Left colon (tissue), 2 donors: ENCODE measurements at regions not wholly inside any gene's neighbourhood (a gene's known extent, or its start where the extent isn't known, plus 50 kb on each side); places are given as distances from the start of the nearest gene placed in this dataset.

Source experiments
- ATAC-seq: fragments of 200-7000 bp; cut with Tn5 transposase; one replicate; pipeline ENCODE4 v1.9.1; 2020; ENCODE audit warnings: mild to moderate bottlenecking, moderate library complexity
- DNase-seq, 2 donors: peaks; one replicate each; pipeline ENCODE4 v3.0.0-alpha.2; 2020
- intact Hi-C, 2 donors: fragments of 100-400 bp; cut with DNase I in 1 of 2; cut with micrococcal nuclease in 1 of 2; formaldehyde crosslinking; loops; one replicate each; pipeline versions ENCODE4 v1.11.2 to v1.14.0; 2022; cut with DNase I, micrococcal nuclease
- donor health status: DM: no; HTN: no; CAD: no.
- donor health status: DM: yes; HTN: yes; CAD: no.

DNA sequence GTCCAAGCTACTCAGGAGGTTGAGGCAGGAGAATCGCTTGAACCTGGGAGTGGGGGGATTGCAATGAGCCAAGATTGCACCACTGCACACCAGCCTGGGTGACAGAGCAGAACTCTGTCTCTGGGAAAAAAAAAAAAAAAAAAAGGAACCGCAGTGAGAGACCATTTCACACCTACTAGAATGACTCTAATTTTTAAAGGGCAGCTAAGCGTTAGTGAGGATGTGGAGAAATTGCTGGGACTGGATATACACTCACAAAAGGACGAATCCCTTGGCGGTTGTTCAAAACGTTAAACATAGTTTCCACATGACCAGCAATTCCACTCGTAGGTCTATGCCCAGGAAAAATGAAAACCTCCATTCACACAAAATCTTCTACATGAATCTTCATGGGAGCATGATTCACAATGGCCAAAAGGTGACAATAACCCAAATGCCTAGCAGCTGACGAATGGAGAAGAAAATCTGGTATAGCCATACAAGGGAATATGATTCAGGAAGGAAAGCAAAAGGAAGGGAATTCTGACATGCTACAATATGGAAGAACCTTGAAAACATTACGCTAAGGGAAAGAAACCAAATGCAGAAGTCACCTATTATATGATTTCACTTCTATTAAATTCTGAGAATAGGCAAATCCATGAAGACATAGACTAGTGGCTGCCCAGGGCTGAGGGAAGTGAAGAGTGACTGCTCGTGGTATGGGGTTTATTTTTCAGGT, 127.0 kb downstream of the CHSY1 start:
- ATAC-seq (no peak), DNase-seq (no peak)
- intact Hi-C loops = no loop called here

DNA sequence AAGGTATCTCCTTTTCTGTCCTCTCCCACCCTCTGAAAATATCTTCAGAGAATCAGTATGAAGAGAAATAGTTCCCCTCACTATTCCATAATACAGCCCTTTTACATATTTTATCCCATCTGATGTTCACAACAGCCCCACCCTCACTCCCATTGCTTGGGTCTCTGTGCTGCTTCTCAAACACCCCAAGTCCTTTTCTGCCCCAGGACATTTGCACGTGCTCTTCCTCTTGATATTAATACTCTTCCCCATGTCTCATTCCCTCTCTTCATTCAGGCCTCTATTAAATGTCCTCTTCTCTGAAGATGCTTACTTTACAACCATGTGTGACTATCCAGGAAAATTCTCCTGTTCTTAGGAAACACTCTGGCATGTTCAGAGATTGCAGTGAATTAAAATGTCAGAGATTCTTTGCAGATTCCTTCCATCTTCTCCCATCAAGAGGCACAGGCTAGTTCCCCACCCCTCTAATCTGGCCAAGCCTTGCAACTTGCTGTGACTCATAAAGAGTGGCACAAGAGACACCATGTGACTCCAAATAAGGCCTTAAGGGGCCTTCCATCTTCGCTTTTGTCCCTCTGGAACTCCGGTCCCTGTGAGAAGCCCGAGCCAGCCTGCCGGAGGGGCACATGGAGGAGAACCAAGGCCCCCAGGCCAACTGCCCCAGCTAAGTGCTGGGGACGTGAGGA, 128.5 kb downstream of the CHSY1 start:
- ATAC-seq (no peak), DNase-seq (no peak)
- intact Hi-C loops = no loop called here

DNA sequence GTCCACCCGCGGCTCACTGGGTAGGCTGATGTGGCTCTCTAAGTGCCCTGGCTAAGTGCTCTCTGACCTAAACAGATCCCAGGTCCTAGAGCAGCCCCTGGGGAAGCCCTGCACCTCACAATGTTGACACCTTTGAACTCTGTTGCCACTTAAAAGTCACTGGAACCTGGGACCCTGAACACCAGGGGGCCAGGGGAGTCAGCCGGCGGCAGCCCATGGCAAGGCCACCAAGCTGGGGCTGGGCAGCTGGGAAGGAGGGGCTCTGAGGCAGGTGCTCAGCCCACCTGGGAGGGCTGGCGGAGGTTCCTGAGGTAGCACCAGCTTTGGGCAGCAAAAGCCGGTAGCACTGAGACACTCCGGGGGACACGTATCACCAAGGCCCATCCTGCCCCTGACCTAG, 129.0 kb downstream of the CHSY1 start:
- DNase-seq (no peak), ATAC-seq (no peak)
- intact Hi-C loops = no loop called here

DNA sequence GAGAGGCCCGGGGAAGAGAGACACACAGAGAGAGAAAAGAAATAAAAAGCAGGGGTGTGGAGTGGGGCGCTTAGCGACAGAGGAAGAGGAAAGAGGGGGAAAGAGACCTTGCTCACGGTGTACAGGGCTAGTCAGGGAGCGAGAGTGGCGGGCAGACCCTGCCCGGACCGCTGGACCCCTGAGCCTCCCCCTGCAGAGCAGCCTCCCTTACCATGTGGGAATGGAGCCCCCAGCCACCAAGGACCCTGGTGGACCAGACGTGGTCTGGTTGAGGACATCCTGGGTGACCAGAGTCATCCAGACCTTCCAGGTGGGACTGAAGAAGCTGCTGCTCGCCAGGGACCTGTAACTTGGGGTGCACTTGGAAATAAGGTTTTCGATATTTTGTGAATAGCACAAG, 129.6 kb downstream of the CHSY1 start:
- no peak for DNase-seq
- ATAC-seq = no peak
- intact Hi-C loops = no loop called here

DNA sequence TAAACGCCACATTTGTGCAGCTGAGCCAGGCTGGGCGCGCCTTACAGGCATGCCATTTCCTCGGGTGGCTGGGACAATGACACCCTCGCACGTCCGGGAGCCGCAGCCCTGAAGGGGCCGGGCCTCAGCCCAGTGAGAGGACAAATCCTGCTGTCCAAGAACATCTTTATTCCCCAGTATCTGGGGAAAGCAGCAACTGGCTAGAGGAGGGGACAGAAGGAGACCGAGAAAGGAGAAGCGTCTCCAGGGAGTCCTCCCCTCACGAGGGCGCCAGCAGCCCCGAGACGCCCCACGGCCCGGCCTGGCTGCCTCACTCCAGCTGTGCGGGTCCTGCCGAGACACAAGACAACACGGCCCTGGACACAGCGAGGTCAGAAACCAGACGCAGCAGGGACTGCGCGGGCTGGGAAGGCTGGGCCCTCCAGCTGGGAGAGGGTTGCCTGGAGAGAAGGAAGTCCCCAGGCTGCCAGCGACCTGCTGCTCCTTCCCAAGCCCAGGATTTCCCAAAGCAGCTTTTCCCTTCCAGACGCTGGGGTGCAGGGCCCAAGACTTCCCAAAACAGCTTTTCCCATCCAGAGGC, 130.2 kb downstream of the CHSY1 start:
- peak; percentile 59 to 64 for DNase-seq
- intact Hi-C loops = no loop called here
- peak; percentile 60 for ATAC-seq

DNA sequence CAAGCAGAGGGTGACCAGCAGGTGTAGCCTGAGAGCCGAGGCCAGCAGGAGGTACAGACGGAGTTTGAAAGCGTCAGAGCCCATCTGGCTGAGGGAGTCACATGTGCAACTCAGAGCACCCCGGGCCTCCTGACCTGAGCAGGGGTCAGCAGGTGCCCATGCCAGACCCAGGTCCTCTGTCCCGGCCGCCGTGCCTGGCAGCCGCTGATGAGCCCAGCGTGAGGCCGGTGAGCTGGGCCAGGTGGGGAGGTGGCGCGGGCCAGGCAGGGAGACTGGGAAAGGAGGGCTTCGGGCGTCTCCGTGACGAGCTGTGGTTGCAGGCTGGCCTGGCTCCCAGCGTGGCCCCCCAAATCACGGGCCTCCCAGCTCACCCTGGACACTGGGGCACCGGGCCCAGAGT, 130.9 kb downstream of the CHSY1 start:
- DNase-seq = no peak
- intact Hi-C loops = no loop called here
- no peak for ATAC-seq

DNA sequence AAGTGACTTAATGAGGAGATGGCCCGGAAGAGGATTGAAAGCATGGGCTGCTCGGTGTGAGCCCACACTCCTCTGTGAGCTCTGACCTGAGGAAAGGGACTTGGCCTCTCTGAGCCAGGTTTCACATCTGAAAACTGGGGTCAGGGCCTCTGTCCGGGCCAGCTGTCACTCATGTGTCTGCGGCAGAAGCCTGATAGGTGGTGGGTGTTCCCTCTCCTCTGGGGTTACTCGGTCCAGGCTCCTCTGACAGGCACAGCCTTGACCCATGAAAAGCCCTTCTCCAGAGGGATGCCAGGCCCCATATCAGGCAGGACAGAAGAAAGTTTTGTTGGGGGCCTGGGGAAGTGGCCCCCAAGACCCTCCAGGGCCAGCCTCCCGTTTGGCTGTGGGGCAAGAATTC, 131.4 kb downstream of the CHSY1 start:
- ATAC-seq (no peak), DNase-seq (no peak)
- intact Hi-C loops = no loop called here
